HG02678 (cell line): ENCODE measurements at regions not wholly inside any gene's neighbourhood (a gene's known extent, or its start where the extent isn't known, plus 50 kb on each side); places are given as distances from the start of the nearest gene placed in this dataset.

Source experiments
- ATAC-seq: cut with Tn5 transposase; IDR thresholded peaks from one replicate; pipeline ENCODE4 v1.9.1; 2021; ENCODE audit warnings: mild to moderate bottlenecking, moderate library complexity; ENCODE audit not compliant: unreplicated experiment

- no peak for ATAC-seq
Observed at GRCh38 chr13:107518292-107518691, 697.0 kb downstream of the LIG4 start.

- ATAC-seq, result no peak
Observed at GRCh38 chr13:107516517-107516916, 698.8 kb downstream of the LIG4 start.

- ATAC-seq, result no peak
Observed at GRCh38 chr13:107512551-107512950, 702.8 kb downstream of the LIG4 start.

GRCh38 chr13:107497661-107498060, 717.7 kb downstream of the LIG4 start:
- no peak for ATAC-seq

DNA sequence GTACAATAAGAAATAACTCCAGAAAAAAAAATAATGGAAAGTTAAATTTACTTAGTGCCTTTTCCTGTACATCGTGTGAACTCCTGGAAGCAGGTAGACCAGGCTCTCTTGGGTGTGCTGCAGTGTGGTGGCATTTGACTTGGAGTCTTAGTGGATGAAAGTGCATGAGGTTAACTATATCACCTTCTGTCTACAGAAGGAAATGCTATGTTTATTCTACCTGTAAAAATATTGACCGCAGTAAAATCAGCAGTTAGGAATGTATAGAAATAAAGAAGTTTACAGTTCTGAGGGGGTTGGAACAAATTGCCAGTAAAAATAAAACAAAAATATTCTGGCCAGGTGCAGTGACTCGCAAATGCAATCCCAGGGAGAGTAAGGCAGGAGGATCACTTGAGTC, 722.1 kb downstream of the LIG4 start:
- no peak for ATAC-seq

DNA sequence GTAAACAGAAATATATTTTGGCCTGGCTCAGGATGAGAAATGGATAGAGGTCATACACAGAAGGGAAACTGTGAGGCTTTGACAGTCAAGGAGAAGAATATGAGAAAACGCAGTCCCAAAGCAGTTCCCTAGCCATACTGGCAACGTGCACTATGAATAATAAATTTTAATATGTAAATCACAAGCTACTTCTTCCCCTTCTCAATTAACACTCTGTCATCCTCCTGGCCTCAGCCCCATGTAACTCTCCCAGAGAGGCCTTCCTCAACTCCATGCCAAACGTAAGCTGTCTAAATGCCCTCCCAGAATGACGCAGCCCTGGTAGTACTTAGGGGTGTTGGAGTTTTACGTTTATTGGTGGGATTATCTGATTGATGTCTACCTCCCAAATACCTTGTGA, 732.6 kb downstream of the LIG4 start:
- no peak for ATAC-seq

DNA sequence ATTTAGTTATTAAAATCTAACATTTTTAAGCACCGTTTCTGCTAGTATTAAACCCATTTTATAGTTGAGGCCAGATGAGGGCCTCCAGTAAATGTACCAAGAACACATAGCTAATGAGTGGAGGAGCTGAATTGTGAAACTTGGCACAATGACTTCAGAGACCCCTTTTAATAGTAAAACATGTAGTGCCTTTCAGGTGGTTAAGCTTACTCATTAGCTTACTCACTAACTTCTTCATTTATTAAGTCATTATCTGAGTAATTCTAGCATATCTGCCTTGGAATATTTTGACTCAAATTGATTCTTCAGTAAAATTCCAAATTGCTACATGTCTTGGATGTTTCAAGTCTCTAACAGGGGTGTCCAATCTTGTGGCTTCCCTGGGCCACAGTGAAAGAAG, 735.2 kb downstream of the LIG4 start:
- ATAC-seq, result no peak

GRCh38 chr13:107477772-107478379, 737.5 kb downstream of the LIG4 start:
- ATAC-seq, result no peak

- no peak for ATAC-seq
Observed at GRCh38 chr13:107475753-107476453, 739.4 kb downstream of the LIG4 start.

GRCh38 chr13:107473253-107473652, 742.1 kb downstream of the LIG4 start:
- ATAC-seq, result no peak

DNA sequence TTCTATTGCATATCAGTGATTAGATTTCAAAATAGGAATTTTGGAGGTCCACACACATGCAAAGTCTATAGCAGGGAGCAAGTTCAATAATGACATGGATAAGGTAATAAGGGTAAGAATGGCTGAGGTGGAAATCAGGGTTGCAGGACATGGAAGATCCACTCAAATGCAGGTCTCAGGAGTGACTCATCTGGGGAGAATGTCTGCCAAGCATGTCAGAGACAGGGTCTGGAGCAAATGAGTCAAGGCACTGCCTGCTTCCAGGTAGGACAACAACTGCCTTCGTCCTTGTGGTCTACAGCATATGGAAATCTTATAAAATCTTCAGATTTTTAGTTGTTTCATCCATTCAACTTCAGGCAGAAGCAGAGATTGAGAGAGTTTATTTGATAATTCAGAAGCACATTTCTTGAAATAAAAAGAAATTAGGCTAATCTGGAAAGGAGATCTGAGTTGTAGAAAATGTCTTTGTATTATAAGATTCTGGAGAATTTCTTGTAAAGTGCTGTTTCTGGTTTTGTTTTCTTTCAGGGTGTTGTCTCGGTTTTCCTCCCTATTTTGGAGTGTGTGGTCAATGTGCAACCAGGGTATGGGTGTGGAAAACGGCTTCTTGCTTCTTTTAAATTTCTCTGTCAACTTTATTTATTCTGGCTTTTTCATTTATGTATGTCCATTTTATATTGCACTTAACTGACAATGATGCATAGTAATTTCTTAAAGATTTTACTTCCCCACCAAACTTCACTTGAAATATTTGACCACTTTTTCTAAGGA, 748.8 kb downstream of the LIG4 start:
- no peak for ATAC-seq

DNA sequence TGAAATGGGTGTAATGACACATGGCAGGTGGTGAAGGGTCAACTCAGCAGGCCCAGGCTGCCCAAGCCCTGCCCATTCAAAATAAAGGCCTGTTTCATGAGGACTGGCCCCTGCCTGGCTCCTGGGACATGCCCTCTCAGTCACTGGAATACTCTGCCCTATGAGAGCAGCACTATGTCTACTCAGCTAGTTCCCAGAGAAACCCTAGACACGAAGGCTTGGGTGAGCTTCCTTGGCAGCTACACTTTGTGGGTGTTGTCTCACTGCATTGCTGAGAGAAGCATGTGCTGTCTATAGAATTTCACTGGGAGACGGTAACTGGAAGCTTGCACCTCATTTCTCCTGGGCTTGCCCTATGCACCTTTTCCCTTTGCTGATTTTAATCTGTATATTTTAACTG, 752.8 kb downstream of the LIG4 start:
- no peak for ATAC-seq

GRCh38 chr13:107461751-107462150, 753.6 kb downstream of the LIG4 start:
- ATAC-seq, result no peak

GRCh38 chr13:107459430-107459829, 755.9 kb downstream of the LIG4 start:
- ATAC-seq, result no peak

DNA sequence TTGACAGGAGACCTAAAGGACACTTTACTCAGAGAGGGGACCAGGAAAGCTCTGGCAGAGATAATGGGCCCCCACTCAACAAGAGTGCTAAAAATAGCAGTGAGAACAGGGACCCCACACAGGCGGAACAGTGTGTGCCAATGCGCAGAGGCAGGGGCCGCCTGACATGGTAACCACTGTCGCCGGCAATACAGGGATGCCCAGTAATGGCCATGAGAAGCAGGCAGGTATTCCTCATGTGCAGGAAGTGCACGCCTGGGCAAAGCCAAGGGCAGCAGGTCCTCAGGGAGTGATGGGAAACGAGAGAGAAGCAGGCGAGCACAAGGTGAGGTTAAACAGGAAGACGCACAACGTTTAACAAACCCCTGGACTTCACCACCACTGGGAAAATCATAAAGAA, 757.1 kb downstream of the LIG4 start:
- no peak for ATAC-seq

- ATAC-seq, result no peak
Observed at GRCh38 chr13:107457686-107458085, 757.6 kb downstream of the LIG4 start.

- no peak for ATAC-seq
Observed at GRCh38 chr13:107456431-107456830, 758.9 kb downstream of the LIG4 start.

- no peak for ATAC-seq
Observed at GRCh38 chr13:107452833-107453232, 762.5 kb downstream of the LIG4 start.

- ATAC-seq, result no peak
Observed at GRCh38 chr13:107450931-107451330, 764.4 kb downstream of the LIG4 start.

GRCh38 chr13:107450431-107450830, 764.9 kb downstream of the LIG4 start:
- ATAC-seq, result no peak

DNA sequence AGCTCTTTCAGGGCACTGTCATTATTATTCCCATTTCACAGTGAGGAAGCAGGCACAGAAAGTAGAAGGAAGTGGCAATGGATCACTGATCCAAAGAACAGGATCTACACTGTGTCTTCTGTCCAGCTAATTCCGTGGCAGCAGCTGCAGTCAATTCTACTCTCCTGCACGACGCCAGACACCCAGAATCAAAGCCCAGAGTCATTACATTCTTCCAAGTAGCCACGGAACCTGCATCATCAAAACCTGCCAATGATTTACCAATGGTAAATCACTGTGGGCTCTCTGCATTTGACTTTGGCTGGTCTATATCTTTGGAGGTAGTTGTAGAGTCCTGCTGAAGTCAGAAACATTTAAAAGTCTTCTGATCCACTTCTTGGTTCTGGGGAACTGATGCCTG, 767.7 kb downstream of the LIG4 start:
- ATAC-seq, result no peak

DNA sequence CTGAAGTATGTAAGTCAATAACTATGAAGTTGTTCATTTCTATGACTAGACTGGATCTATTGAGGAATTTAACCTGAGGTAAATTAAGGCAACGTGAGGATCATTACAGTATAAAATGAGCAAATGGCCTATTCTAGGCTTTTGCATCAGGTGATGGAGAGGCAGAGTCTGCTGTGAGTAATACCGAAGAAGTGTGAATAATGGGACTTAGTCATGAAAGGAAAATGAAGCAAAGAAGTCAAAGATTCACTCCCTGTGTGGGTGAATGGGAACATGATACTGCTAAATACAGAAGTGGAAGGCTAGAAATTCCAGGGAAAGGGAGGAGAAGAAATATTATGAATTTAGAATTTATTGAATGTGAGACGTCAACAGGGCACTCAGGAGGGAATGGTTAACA, 774.1 kb downstream of the LIG4 start:
- ATAC-seq, result no peak
